ENCODE measurements at regions not wholly inside any gene's neighbourhood (a gene's known extent, or its start where the extent isn't known, plus 50 kb on each side); places are given as distances from the start of the nearest gene placed in this dataset.

DNA sequence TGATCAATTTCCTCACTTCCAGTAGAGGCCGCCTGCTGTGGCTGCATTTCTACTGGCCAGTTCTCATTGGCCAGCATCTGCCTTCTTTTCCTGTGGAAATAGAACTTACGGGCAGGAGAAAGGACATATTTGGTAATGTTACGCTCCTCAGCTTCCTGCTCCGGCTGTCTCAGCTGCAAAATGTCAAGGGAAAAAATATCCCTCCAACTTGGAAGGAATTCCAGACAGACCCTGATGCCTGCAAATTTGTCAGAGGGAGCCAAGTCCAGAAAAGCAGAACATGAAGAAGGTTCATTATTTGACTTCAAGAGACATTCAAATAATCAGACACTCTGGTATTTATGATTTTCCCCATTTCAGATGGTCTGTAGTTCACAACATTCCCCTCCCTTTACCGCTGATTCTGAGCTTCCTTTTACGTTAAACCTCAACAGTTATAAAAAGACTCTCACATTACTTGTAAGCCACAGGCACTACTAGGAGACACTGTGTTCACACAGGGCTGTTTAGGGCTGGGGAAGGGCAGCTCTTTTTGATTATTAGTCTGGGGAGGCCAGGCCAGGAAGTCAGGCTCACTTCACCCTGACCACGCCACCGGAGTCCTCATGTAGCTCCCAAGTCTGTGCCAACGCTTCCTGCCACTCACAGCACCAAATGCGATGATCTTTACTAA lies 179.6 kb upstream of the CCN2 start:
- DNase-seq (ENCODE audit: low spot score), result peak; percentile 65
- peak overlapping the region; percentile 47 for H3K4me3 ChIP-seq

GRCh38 chr6:132128424-132128823 lies 177.3 kb upstream of the CCN2 start:
- TF ChIP-seq, protein P1, sequence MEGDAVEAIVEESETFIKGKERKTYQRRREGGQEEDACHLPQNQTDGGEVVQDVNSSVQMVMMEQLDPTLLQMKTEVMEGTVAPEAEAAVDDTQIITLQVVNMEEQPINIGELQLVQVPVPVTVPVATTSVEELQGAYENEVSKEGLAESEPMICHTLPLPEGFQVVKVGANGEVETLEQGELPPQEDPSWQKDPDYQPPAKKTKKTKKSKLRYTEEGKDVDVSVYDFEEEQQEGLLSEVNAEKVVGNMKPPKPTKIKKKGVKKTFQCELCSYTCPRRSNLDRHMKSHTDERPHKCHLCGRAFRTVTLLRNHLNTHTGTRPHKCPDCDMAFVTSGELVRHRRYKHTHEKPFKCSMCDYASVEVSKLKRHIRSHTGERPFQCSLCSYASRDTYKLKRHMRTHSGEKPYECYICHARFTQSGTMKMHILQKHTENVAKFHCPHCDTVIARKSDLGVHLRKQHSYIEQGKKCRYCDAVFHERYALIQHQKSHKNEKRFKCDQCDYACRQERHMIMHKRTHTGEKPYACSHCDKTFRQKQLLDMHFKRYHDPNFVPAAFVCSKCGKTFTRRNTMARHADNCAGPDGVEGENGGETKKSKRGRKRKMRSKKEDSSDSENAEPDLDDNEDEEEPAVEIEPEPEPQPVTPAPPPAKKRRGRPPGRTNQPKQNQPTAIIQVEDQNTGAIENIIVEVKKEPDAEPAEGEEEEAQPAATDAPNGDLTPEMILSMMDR (IDR thresholded peaks at IDR 0.05), result no peak
- no peaks in the 10 kb centered on the region for H3K36me3 ChIP-seq
- peaks cover 18 to 38% of the 10 kb centered on the region in 2 donors for H3K4me1 ChIP-seq (ENCODE audit: control insufficient read depth in 1 of 2, low read depth in 2 of 2)
- no peaks in the 10 kb centered on the region for H3K27me3 ChIP-seq (replicated peaks; ENCODE audit: insufficient read depth)
- no peak for DNase-seq (ENCODE audit: low spot score)
- H3K9me3 ChIP-seq, result no peaks in the 10 kb centered on the region
- ATAC-seq (ENCODE audit: insufficient number of reproducible peaks, low FRiP score, low read depth), result no peak
- H3K4me3 ChIP-seq, result no peak overlapping the region
- peak overlapping the region in 1 of 2 donors; percentile 97 for H3K27ac ChIP-seq

More for the DNA sequence above, 179.6 kb upstream of the CCN2 start:
- H3K27ac ChIP-seq, result peak overlapping the region; percentile 97 to 99
- H3K4me1 ChIP-seq (ENCODE audit: control insufficient read depth in 1 of 2, low read depth in 2 of 2), result peaks cover 18 to 45% of the 10 kb centered on the region in 2 donors
- TF ChIP-seq, protein P1 (IDR thresholded peaks at IDR 0.05), result no peak
- H3K36me3 ChIP-seq, result no peaks in the 10 kb centered on the region
- ATAC-seq (ENCODE audit: insufficient number of reproducible peaks, low FRiP score, low read depth), result peak; percentile 56
- no peaks in the 10 kb centered on the region for H3K27me3 ChIP-seq (replicated peaks; ENCODE audit: insufficient read depth)
- H3K9me3 ChIP-seq, result no peaks in the 10 kb centered on the region

- no peak for ATAC-seq (ENCODE audit: insufficient number of reproducible peaks, low FRiP score, low read depth)
- H3K36me3 ChIP-seq, result no peaks in the 10 kb centered on the region
- no peak overlapping the region for H3K27ac ChIP-seq
- DNase-seq (ENCODE audit: low spot score), result no peak
- TF ChIP-seq, protein P1 (IDR thresholded peaks at IDR 0.05), result no peak
- peaks cover 3 to 15% of the 10 kb centered on the region in 2 donors for H3K4me1 ChIP-seq (ENCODE audit: control insufficient read depth in 1 of 2, low read depth in 2 of 2)
- H3K4me3 ChIP-seq, result no peak overlapping the region
- no peaks in the 10 kb centered on the region for H3K9me3 ChIP-seq
- no peaks in the 10 kb centered on the region for H3K27me3 ChIP-seq (replicated peaks; ENCODE audit: insufficient read depth)
These were observed 175.0 kb upstream of the CCN2 start for GRCh38 chr6:132126150-132126549.

DNA sequence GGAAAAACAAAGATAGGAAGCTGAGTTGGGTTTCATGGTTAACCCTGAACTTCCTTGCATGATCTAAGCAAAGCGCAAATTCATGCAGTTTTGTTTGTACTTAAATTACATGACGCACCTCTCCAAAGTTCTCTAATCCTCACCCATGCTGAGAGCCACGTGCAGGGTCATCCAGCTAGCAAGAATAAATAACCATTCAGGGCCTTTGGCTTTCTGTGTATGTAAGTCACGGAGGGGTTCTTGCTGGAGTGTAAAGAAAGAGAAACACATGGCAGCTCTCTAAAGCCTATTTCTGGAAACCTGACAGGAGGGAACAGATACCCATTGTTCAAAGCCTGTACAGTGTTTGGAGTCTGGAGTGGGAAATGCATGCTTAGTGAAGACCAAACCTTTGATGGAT lies 171.7 kb upstream of the CCN2 start:
- peaks cover 0 to 3% of the 10 kb centered on the region in 2 donors for H3K4me1 ChIP-seq (ENCODE audit: control insufficient read depth in 1 of 2, low read depth in 2 of 2)
- no peaks in the 10 kb centered on the region for H3K9me3 ChIP-seq
- H3K4me3 ChIP-seq, result no peak overlapping the region
- DNase-seq (ENCODE audit: low spot score) (no peak), ATAC-seq (ENCODE audit: insufficient number of reproducible peaks, low FRiP score, low read depth) (no peak)
- H3K27ac ChIP-seq, result no peak overlapping the region
- H3K36me3 ChIP-seq, result no peaks in the 10 kb centered on the region
- H3K27me3 ChIP-seq (replicated peaks; ENCODE audit: insufficient read depth), result no peaks in the 10 kb centered on the region
- TF ChIP-seq, protein P1 (IDR thresholded peaks at IDR 0.05), result no peak

- Histone ChIP-seq H3K27ac (no peak overlapping the region), H3K9me3 (no peaks in the 10 kb centered on the region), H3K4me3 (no peak overlapping the region), H3K4me1 (ENCODE audit: control insufficient read depth in 1 of 2, low read depth in 2 of 2) (peaks cover 0 to 3% of the 10 kb centered on the region in 2 donors), H3K36me3 (no peaks in the 10 kb centered on the region), H3K27me3 (replicated peaks; ENCODE audit: insufficient read depth) (no peaks in the 10 kb centered on the region)
- DNase-seq (ENCODE audit: low spot score) (no peak), ATAC-seq (ENCODE audit: insufficient number of reproducible peaks, low FRiP score, low read depth) (no peak)
- TF ChIP-seq, protein P1 (IDR thresholded peaks at IDR 0.05), result no peak
These were observed 171.0 kb upstream of the CCN2 start for GRCh38 chr6:132122176-132122575.

Data from thoracic aorta (tissue), 2 donors.